ENCODE measurements at regions not wholly inside any gene's neighbourhood (a gene's known extent, or its start where the extent isn't known, plus 50 kb on each side); places are given as distances from the start of the nearest gene placed in this dataset.
"Not testable (repeated sequence)": the region's sequence is repeated elsewhere in the genome, so short reads cannot be mapped to it uniquely, and the experiment has no call there.

DNA sequence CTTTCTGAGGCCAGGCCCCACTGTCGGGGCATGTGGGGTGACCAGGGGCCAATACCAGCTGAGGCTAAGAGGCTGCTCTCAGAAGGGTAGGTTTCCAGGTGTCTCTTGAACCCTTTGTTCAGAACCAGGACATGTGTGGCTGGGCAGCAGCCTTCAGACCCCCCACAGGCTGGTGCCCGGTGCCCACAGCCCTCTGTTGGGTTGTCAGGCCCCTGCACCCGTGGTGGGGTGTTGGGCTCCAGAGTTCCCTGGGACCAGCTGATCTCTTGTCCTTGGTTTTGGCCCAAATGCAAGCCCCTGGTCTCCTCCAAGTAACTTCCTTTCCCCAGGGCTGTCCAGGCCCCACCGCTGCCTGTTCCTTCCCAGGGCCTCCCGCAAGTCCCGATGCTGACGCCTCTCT is 226.0 kb downstream of the TMEM121 start:
- DNase-seq (ENCODE audit: low spot score), result not testable (repeated sequence)

DNA sequence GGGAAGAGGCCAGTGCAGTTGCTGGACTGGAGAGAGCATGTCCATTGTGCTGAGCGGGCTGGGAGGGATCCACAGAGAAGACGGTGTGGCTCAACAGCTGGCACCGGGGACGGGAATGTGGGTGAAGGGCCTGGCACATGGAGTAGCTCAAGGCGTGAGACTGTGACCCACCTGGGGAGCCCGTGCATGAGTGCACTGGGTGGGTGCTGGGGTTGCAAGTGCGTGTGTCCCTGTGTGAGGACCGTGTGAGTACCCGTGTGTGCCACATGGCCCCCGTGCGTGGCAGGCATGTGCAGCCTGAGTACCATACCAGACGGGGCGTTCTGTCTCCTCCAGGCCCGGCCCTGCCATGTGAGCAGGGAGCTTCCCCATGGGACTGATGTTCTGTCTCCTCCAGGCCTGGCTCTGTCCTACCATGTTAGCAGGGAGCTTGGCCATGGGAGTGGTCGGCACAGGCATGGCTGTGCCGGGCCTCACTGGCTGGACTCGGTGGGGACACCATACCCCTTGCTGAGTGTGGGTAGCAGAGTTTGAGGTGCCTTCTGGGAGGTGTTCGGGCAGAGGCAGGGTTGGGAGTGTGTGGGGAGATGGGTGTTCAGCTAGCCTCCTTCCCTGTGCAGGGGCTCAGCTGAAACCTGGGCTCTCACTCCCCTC is 234.4 kb downstream of the TMEM121 start:
- DNase-seq (ENCODE audit: low spot score), result no peak

- not testable (repeated sequence) for DNase-seq (ENCODE audit: low spot score)
Observed at GRCh38 chr14:105761345-105761740, 235.0 kb downstream of the TMEM121 start.

DNA sequence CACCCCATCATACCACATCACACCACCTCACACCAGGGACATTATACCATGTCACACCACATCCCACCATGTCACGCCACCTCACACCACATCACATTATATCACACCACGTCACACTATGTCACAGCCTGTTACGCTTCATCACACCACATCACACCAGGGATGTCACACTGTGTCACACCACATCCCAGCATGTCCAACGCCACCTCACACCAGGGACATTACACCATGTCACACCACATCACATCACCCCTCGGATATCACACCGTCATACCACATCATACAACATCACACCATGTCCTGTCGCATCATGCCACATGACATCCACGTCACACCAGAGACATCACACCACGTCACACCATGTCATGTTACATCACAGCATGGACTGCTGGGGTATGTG is 235.5 kb downstream of the TMEM121 start:
- no peak for DNase-seq (ENCODE audit: low spot score)

- DNase-seq (ENCODE audit: low spot score), result not testable (repeated sequence)
Observed at GRCh38 chr14:105762262-105762661, 235.9 kb downstream of the TMEM121 start.

GRCh38 chr14:105764254-105764901 is 238.0 kb downstream of the TMEM121 start:
- DNase-seq (ENCODE audit: low spot score), result not testable (repeated sequence)

- not testable (repeated sequence) for DNase-seq (ENCODE audit: low spot score)
Observed at GRCh38 chr14:105765072-105765825, 238.9 kb downstream of the TMEM121 start.

GRCh38 chr14:105765893-105766614 is 239.7 kb downstream of the TMEM121 start:
- no peak for DNase-seq (ENCODE audit: low spot score)

GRCh38 chr14:105767315-105767714 is 240.9 kb downstream of the TMEM121 start:
- no peak for DNase-seq (ENCODE audit: low spot score)

DNA sequence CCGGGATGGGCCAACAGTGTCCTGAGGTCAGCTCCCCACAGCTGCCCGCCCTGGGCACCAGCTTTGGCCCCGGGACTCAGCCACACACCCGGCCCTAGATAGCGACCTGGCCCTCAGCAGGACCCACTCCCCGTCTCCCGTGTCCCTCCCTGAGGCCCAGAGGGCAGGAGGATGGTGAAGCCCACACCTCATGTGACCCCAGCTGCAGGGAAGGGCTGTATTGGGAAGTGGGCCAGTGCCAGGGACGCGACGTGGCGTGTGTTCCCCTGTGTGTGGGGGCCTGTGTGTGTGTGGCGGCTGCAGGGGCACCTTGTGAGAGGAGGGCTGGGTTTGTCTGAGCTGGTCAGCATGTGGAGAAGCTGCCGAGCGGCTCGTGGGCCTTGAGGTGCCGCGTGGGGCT is 241.7 kb downstream of the TMEM121 start:
- DNase-seq (ENCODE audit: low spot score), result not testable (repeated sequence)

DNA sequence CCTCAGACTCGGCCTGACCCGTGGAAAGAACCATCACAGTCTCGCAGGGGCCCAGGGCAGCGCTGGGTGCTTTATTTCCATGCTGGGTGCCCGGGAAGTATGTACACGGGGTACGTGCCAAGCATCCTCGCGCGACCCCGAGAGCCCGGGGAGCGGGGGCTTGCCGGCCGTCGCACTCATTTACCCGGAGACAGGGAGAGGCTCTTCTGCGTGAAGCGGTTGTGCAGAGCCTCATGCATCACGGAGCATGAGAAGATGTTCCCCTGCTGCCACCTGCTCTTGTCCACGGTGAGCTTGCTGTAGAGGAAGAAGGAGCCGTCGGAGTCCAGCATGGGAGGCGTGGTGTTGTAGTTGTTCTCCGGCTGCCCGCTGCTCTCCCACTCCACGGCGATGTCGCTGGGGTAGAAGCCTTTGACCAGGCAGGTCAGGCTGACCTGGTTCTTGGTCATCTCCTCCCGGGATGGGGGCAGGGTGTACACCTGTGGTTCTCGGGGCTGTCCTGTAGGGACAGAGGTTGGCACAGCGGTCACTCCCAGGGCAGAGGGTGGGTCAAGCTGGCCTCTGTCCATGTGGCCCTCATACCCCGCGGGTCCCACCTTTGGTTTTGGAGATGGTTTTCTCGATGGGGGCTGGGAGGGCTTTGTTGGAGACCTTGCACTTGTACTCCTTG is 242.8 kb downstream of the TMEM121 start:
- not testable (repeated sequence) for DNase-seq (ENCODE audit: low spot score)

GRCh38 chr14:105770619-105771216 is 244.3 kb downstream of the TMEM121 start:
- not testable (repeated sequence) for DNase-seq (ENCODE audit: low spot score)

GRCh38 chr14:105771261-105772226 is 245.2 kb downstream of the TMEM121 start:
- DNase-seq (ENCODE audit: low spot score), result not testable (repeated sequence)

DNA sequence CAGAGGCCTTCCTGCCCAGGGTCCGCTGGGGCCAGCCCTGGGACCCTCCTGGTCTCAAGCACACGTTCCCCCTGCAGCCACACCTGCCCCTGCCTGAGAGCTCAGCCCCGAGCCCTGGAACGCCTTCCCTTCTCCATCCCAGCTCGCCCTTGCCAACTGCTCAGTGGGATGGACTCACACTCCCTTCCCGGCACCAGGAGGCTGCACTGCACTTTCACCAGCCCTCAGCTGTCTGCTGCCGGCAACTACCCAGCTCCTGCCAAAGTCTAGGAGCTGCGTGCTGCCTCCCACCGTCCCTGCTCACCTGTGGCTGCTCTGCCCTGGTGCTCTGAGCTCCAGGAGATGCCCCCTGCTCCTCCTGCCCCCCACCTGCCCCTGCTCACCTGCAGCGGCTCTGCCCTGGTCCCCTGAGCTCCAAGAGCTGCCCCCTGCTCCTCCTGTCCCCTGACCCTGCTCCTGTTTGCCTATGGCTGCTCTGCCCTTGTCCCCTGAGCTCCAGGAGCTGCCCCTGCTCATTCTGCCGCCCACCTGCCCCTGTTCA is 246.4 kb downstream of the TMEM121 start:
- not testable (repeated sequence) for DNase-seq (ENCODE audit: low spot score)

DNA sequence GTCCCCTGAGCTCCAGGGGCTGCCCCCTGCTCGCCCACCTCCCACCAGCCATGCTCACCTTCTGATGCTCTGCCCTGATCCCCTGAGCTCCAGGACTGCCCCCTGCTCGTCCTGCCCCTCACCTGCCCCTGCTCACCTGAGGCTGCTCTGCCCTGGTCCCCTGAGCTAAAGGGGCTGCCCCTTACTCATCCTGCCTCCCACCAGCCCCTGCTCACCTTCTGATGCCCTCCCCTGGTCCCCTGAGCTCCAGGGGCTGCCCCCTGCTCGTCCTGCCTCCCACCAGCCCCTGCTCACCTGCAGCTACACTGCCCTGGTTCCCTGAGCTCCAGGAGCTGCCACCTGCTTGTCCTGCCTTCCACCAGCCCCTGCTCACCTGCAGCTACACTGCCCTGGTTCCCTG is 247.2 kb downstream of the TMEM121 start:
- no peak for DNase-seq (ENCODE audit: low spot score)

DNA sequence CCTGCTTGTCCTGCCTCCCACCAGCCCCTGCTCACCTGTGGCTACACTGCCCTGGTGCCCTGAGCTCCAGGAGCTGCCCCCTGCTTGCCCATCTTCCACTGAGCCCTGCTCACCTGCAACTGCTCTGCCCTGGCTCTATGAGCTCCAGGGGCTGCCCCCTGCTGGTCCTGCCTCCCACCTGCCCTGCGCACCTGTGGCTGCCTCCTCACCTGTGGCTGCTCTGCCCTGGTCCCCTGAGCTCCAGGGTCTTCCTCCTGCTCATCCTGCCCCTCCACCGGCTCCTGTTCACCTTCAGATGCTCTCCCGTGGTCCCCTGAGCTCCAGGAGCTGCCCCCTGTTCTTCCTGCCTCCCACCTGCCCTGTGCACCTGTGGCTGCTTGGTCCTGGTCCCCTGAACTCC is 247.6 kb downstream of the TMEM121 start:
- DNase-seq (ENCODE audit: low spot score), result no peak

- DNase-seq (ENCODE audit: low spot score), result not testable (repeated sequence)
Observed at GRCh38 chr14:105774585-105775348, 248.4 kb downstream of the TMEM121 start.

- DNase-seq (ENCODE audit: low spot score), result not testable (repeated sequence)
Observed at GRCh38 chr14:105775349-105775923, 249.1 kb downstream of the TMEM121 start.

- DNase-seq (ENCODE audit: low spot score), result not testable (repeated sequence)
Observed at GRCh38 chr14:105776112-105776511, 249.7 kb downstream of the TMEM121 start.

All from Ammon's horn (tissue), 1 donor.